Panc1 (cell line): ENCODE measurements at regions not wholly inside any gene's neighbourhood (a gene's known extent, or its start where the extent isn't known, plus 50 kb on each side); places are given as distances from the start of the nearest gene placed in this dataset.

Experiments used
- CTCF ChIP-seq: fragments of 450-650 bp; IDR thresholded peaks from 2 replicates; pipeline ENCODE4 v1.5.1; 2017; ENCODE audit warnings: mild to moderate bottlenecking
- SIN3A ChIP-seq: IDR thresholded peaks from 2 replicates; pipeline ENCODE4 v1.6.1; 2012; ENCODE audit warnings: low read depth, mild to moderate bottlenecking, low read length, moderate library complexity, borderline replicate concordance; ENCODE audit not compliant: insufficient read depth
- TF ChIP-seq, protein P1 (sequence below), 2 experiments: IDR thresholded peaks; 2 replicates each; pipeline ENCODE4 v1.6.1; 2011 to 2012; ENCODE audit warnings: low read depth in 2 of 2, control low read depth in 1 of 2, low read length in 1 of 2, mild to moderate bottlenecking in 1 of 2, moderate library complexity in 1 of 2; ENCODE audit not compliant: insufficient read depth in 1 of 2

DNA sequence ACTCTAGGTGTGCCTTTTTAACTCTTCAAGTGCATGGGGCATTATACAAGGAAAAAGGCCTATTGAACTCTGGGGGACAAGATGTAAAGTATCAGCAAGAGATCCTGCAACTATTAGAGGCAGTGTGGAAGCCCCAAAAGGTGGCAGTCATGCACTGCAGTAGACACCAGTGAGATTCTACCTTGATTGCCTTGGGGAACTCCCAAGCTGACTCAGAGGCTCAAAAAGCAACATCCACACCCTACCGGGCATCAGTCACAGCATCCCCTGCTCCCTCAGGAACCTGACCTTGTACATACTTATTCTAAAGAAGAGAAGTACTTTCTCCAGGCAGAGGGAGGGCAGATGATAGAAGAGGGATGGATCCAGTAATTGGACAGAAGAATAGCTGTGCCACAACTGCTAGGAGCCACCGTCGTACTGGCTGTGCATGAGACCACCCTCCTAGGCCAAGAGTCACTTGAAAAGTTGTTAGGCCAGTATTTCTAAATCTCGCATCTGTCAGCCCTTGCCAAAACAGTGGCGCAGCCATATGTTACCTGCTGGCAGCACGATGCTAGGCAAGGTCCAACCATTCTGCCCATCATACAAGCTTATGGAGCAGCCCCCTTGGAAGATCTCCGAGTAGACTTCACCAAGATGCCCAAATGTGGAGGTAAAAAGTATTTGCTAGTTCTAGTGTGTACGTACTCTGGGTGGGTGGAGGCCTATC is 523.1 kb upstream of the FRG2C start:
- TF ChIP-seq CTCF = no peak
- no peak for TF ChIP-seq SIN3A
- TF ChIP-seq, protein P1, sequence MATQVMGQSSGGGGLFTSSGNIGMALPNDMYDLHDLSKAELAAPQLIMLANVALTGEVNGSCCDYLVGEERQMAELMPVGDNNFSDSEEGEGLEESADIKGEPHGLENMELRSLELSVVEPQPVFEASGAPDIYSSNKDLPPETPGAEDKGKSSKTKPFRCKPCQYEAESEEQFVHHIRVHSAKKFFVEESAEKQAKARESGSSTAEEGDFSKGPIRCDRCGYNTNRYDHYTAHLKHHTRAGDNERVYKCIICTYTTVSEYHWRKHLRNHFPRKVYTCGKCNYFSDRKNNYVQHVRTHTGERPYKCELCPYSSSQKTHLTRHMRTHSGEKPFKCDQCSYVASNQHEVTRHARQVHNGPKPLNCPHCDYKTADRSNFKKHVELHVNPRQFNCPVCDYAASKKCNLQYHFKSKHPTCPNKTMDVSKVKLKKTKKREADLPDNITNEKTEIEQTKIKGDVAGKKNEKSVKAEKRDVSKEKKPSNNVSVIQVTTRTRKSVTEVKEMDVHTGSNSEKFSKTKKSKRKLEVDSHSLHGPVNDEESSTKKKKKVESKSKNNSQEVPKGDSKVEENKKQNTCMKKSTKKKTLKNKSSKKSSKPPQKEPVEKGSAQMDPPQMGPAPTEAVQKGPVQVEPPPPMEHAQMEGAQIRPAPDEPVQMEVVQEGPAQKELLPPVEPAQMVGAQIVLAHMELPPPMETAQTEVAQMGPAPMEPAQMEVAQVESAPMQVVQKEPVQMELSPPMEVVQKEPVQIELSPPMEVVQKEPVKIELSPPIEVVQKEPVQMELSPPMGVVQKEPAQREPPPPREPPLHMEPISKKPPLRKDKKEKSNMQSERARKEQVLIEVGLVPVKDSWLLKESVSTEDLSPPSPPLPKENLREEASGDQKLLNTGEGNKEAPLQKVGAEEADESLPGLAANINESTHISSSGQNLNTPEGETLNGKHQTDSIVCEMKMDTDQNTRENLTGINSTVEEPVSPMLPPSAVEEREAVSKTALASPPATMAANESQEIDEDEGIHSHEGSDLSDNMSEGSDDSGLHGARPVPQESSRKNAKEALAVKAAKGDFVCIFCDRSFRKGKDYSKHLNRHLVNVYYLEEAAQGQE (IDR thresholded peaks at IDR 0.05; ENCODE audit: insufficient read depth in 1 of 2, low read depth in 2 of 2, low read length in 1 of 2) = no peak
